Body of pancreas (tissue), 4 donors: ENCODE measurements at regions not wholly inside any gene's neighbourhood (a gene's known extent, or its start where the extent isn't known, plus 50 kb on each side); places are given as distances from the start of the nearest gene placed in this dataset.

Experiments
- ATAC-seq: fragments of 150-250 bp; one replicate; pipeline ENCODE4 v1.9.1; 2016
- DNase-seq, 4 donors: peaks; one replicate each; pipeline ENCODE4 v3.0.0-alpha.2; 2019
- H3K27ac ChIP-seq, 4 donors: fragments of 200-600 bp; sonication (generic); 1 replicate in 3 of 4; 2 replicates in 1 of 4; pipeline versions ENCODE4 v1.5.1 to v1.6.1; 2016 to 2019; ENCODE audit warnings: mild to moderate bottlenecking in 1 of 4, mixed read lengths in 1 of 4, moderate library complexity in 1 of 4
- H3K27me3 ChIP-seq, 2 donors: fragments of 200-600 bp; sonication (generic); one replicate each; pipeline ENCODE4 v1.6.0; 2016; ENCODE audit warnings: mild to moderate bottlenecking in 1 of 2
- H3K36me3 ChIP-seq, 2 donors: fragments of 200-600 bp; sonication (generic); replicated peaks in 1 of 2; 2 replicates each; pipeline ENCODE4 v1.5.1; 2016; ENCODE audit warnings: low read depth in 2 of 2; ENCODE audit not compliant: insufficient read depth in 1 of 2
- H3K4me1 ChIP-seq: fragments of 200-600 bp; sonication (generic); one replicate; pipeline ENCODE4 v1.6.0; 2016
- H3K4me3 ChIP-seq, 2 donors: fragments of 200-600 bp; sonication (generic); 1 replicate in 1 of 2; 2 replicates in 1 of 2; pipeline ENCODE4 v1.5.1; 2016 to 2019
- H3K9me3 ChIP-seq, 3 donors: fragments of 200-600 bp; sonication (generic); 1 replicate in 2 of 3; 2 replicates in 1 of 3; pipeline ENCODE4 v1.5.1; 2016
- POLR2A ChIP-seq, 3 donors: fragments of 450-650 bp; IDR thresholded peaks; one replicate each; pipeline ENCODE4 v1.6.1; 2016; ENCODE audit warnings: antibody characterized with exemption in 3 of 3, mild to moderate bottlenecking in 2 of 3
- WGBS, 2 donors: methylation state at CpG; one replicate each; pipeline ENCODE4 v1.1.5; 2017; 5-methylcytosine and 5-hydroxymethylcytosine counted together
- intact Hi-C: fragments of 100-400 bp; cut with DNase I; formaldehyde crosslinking; loops from one replicate; pipeline ENCODE4 v1.15.1; 2023
- TF ChIP-seq, protein P1 (sequence below), 7 experiments: fragments of 450-650 bp in 4 of 7; fragments of 200-600 bp in 3 of 7; sonication (generic) in 3 of 7; IDR thresholded peaks; one replicate each; pipeline ENCODE4 v1.5.1; 2016 to 2019; ENCODE audit warnings: antibody characterized with exemption in 7 of 7

DNA sequence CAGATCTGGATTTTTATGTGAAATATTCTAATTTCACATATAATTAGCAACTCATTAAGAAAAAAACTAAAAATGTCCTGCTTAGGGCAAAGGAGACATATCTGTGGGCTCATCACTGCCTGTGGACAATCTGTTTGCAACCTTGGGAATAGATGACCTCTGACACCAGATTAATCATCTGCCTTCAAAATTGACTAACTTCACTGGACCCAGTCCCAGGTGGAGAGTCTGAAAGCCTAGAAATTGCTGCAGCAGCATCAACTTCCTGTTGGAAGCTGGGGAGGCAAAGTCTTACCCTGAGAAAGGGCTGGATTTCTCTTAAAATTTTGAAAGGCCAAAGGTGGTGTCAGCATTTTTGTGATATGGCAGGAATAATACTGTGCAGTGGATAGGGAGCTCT is 76.3 kb upstream of the TNC start:
- ATAC-seq (no peak), DNase-seq (no peak)
- Histone ChIP-seq H3K4me3 (no peak overlapping the region), H3K27ac (no peak overlapping the region), H3K4me1 (no peaks in the 10 kb centered on the region), H3K9me3 (peaks cover 0 to 5% (median 0%) of the 10 kb centered on the region in 3 donors), H3K27me3 (no peaks in the 10 kb centered on the region), H3K36me3 (no peaks in the 10 kb centered on the region)
- intact Hi-C loops: no loop called here
- TF ChIP-seq POLR2A (IDR thresholded peaks at IDR 0.05): no peak
- TF ChIP-seq, protein P1, sequence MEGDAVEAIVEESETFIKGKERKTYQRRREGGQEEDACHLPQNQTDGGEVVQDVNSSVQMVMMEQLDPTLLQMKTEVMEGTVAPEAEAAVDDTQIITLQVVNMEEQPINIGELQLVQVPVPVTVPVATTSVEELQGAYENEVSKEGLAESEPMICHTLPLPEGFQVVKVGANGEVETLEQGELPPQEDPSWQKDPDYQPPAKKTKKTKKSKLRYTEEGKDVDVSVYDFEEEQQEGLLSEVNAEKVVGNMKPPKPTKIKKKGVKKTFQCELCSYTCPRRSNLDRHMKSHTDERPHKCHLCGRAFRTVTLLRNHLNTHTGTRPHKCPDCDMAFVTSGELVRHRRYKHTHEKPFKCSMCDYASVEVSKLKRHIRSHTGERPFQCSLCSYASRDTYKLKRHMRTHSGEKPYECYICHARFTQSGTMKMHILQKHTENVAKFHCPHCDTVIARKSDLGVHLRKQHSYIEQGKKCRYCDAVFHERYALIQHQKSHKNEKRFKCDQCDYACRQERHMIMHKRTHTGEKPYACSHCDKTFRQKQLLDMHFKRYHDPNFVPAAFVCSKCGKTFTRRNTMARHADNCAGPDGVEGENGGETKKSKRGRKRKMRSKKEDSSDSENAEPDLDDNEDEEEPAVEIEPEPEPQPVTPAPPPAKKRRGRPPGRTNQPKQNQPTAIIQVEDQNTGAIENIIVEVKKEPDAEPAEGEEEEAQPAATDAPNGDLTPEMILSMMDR (IDR thresholded peaks at IDR 0.05): no peak

DNA sequence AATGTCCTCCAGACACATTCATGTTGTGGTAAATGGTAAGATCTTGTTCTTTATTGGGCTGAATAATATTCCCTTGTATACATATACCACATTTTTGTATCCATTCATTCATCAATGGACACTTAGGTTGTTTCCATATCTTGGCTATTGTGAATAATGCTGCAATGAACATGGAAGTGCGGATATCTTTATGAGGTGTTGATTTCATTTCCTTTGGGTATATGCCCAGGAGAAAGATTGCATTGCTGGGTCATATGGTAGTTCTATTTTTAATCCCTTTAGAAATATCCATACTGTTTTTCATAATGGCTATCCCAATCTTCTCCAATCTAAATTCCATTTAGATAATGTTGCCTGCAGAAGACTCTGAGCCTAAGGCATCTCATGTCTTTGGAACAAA is 78.0 kb upstream of the TNC start:
- TF ChIP-seq, protein P1 (IDR thresholded peaks at IDR 0.05): no peak
- no peak for TF ChIP-seq POLR2A (IDR thresholded peaks at IDR 0.05)
- DNase-seq (no peak), ATAC-seq (no peak)
- 74% methylated on average over 1 of the region's 1 CpG for WGBS, 2 donors
- Histone ChIP-seq H3K27ac (no peak overlapping the region), H3K27me3 (no peaks in the 10 kb centered on the region), H3K36me3 (no peaks in the 10 kb centered on the region), H3K4me3 (no peak overlapping the region), H3K4me1 (no peaks in the 10 kb centered on the region), H3K9me3 (peaks cover 0 to 1% (median 0%) of the 10 kb centered on the region in 3 donors)
- intact Hi-C loops: no loop called here

DNA sequence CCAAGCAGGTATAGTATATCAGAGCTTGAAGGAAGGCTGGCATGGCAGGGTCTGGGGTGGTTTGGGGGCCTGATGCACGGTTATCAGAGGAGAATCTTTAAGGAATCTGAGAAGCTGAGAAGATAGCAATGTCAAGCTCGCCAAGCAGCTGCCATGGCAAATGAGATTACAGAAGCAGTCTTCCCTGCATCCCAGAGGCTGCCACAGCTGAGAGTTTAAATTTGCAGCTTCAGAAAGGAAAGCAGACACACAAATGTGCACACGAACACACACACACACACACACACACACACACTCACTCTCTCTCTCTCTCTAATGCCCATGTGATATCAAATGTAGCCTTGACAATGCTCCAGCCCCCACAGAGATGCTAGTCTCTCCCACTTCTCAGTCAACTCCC is 79.0 kb upstream of the TNC start:
- intact Hi-C loops: no loop called here
- Histone ChIP-seq H3K4me3 (no peak overlapping the region), H3K4me1 (no peaks in the 10 kb centered on the region), H3K27ac (no peak overlapping the region), H3K9me3 (no peaks in the 10 kb centered on the region), H3K27me3 (no peaks in the 10 kb centered on the region), H3K36me3 (no peaks in the 10 kb centered on the region)
- ATAC-seq (no peak), DNase-seq (no peak)
- no peak for TF ChIP-seq POLR2A (IDR thresholded peaks at IDR 0.05)
- TF ChIP-seq, protein P1 (IDR thresholded peaks at IDR 0.05): no peak
- WGBS, 2 donors: 22 to 42% methylated on average over 2 to 3 of the region's 3 CpGs

DNA sequence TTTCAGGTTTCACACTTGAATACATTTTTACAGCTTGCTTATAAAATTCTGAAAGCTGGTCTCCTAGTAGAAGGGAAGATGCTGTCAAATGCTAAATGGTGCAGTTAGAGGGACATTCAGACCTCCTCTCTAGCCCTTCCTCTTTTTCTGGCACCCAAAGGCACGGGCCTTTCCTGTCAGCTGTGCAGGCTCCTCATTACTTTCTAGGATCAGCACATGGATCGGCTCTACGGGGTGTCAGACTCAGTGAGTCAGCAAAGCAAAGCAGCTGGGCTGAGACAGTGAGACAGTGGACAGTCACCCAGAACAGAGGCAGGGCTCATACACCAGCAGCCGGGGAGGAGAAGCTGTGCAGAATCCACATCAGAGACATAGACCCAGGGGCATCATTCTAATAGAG is 80.0 kb upstream of the TNC start:
- H3K4me3 ChIP-seq: no peak overlapping the region
- TF ChIP-seq, protein P1 (IDR thresholded peaks at IDR 0.05): no peak
- 21 to 34% methylated on average over 4 of the region's 4 CpGs for WGBS, 2 donors
- H3K27ac ChIP-seq: no peak overlapping the region
- H3K4me1 ChIP-seq: no peaks in the 10 kb centered on the region
- DNase-seq: peak in 2 of 4 donors; percentile 8 to 40
- no peak for ATAC-seq
- no peaks in the 10 kb centered on the region for H3K36me3 ChIP-seq
- intact Hi-C loops: no loop called here
- H3K9me3 ChIP-seq: no peaks in the 10 kb centered on the region
- H3K27me3 ChIP-seq: no peaks in the 10 kb centered on the region

DNA sequence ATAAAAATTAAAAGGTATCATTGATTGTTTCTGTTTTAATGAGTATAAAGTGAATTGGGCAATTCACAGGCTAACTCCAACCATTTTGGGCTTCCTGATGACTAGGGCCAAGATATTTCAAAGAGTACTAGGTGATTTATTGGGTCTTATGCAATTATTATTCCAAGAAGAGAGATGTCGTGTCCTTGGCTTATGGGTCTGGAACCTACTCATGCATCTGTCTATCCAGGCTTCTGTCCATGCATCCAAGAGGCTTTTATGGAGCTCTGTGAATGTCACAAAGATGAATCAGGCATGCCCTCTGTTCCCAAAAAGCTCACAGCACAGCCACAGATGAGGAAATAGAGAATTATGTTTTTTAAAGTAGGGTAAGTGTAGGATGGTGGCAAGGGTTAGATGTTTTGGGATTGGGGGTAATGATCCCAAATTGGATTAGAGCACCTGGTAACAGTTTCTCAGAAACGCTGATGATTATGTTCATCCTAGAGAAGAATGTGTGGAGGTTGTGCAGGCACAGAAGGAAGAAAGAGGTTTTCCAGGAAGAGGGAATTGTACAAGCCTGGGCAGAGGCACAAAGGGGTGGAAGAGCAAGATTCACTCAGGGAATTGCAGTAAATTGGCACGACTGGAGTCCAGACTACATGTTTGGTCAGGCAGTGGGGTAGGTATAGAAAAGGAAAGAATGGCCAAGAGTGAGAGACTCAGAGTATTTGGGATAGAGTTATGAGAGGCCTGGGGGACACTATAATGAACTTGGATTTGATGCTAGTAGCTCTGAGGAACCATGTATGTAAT is 83.0 kb upstream of the TNC start:
- Histone ChIP-seq H3K36me3 (no peaks in the 10 kb centered on the region), H3K9me3 (no peaks in the 10 kb centered on the region), H3K27me3 (no peaks in the 10 kb centered on the region), H3K27ac (no peak overlapping the region), H3K4me1 (no peaks in the 10 kb centered on the region), H3K4me3 (no peak overlapping the region)
- DNase-seq: no peak
- 24 to 48% methylated on average over 3 of the region's 3 CpGs for WGBS, 2 donors
- no peak for ATAC-seq
- intact Hi-C loops: no loop called here
- TF ChIP-seq, protein P1 (IDR thresholded peaks at IDR 0.05): no peak
- no peak for TF ChIP-seq POLR2A (IDR thresholded peaks at IDR 0.05)
